IMR-90 (cell line): ENCODE measurements at regions not wholly inside any gene's neighbourhood (a gene's known extent, or its start where the extent isn't known, plus 50 kb on each side); places are given as distances from the start of the nearest gene placed in this dataset.

ENCODE experiments used
- MAZ ChIP-seq: IDR thresholded peaks from 2 replicates; pipeline ENCODE4 v1.6.1; 2012; ENCODE audit warnings: low read depth, mild to moderate bottlenecking, low read length, improper control_type of control experiment, moderate library complexity, borderline replicate concordance
- NFE2L2 ChIP-seq: fragments of 150-350 bp; IDR thresholded peaks from 2 replicates; pipeline ENCODE4 v1.6.1; 2016; ENCODE audit warnings: low read depth, mild to moderate bottlenecking, low read length
- POLR2A ChIP-seq: IDR thresholded peaks from 2 replicates; pipeline ENCODE4 v1.6.1; 2012; ENCODE audit warnings: mild to moderate bottlenecking, low read depth, low read length
- RFX5 ChIP-seq: IDR thresholded peaks from 2 replicates; pipeline ENCODE4 v1.8.0; 2012; ENCODE audit warnings: low read depth, mild to moderate bottlenecking, low read length, moderate library complexity
- TF ChIP-seq, protein P1 (sequence below): conservative IDR thresholded peaks from 2 replicates; pipeline ENCODE4 v1.5.1; 2012; ENCODE audit warnings: mild to moderate bottlenecking, low read depth, low read length, improper control_type of control experiment

- TF ChIP-seq POLR2A (no peak), MAZ (no peak), RFX5 (no peak), NFE2L2 (no peak)
- TF ChIP-seq, protein P1, sequence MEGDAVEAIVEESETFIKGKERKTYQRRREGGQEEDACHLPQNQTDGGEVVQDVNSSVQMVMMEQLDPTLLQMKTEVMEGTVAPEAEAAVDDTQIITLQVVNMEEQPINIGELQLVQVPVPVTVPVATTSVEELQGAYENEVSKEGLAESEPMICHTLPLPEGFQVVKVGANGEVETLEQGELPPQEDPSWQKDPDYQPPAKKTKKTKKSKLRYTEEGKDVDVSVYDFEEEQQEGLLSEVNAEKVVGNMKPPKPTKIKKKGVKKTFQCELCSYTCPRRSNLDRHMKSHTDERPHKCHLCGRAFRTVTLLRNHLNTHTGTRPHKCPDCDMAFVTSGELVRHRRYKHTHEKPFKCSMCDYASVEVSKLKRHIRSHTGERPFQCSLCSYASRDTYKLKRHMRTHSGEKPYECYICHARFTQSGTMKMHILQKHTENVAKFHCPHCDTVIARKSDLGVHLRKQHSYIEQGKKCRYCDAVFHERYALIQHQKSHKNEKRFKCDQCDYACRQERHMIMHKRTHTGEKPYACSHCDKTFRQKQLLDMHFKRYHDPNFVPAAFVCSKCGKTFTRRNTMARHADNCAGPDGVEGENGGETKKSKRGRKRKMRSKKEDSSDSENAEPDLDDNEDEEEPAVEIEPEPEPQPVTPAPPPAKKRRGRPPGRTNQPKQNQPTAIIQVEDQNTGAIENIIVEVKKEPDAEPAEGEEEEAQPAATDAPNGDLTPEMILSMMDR, result no peak
Measured at GRCh38 chr10:113310347-113310746, 242.5 kb upstream of the HABP2 start.
